ENCODE measurements at regions not wholly inside any gene's neighbourhood (a gene's known extent, or its start where the extent isn't known, plus 50 kb on each side); places are given as distances from the start of the nearest gene placed in this dataset.

DNA sequence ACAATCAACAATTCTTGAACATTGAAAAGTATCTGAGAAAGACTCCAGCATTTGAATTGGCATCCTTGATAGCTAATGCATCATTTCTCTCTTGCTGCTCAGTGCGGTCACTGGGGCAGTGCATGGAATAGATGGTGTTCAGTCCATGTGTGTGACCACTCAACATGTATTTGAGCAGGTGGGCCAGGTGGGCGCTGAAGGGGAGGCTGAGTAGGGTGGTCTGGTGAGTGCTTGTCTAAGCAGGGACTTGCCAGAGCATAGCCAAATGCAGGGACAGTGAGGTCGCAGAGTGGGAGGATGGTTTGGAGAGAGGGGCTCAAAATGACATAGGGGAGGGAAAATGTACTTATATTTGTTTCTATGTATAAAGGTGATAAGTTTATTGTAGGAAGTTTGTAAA, 409.0 kb downstream of the TMEM121 start:
- FAIRE-seq, result no peak
- no peak for ATAC-seq
- no peak overlapping the region for H3K27ac ChIP-seq (ENCODE audit: extremely low read length, insufficient read depth, low read length)
- H3K9ac ChIP-seq (ENCODE audit: insufficient read depth, low read depth, low read length), result no peak overlapping the region
- no peaks in the 10 kb centered on the region for H3K4me1 ChIP-seq (ENCODE audit: insufficient read depth, low read length)
- CTCF ChIA-PET (ENCODE audit: low intra/inter-chr PET ratio, low total read pairs), result no interaction called here
- intact Hi-C loops (cut with micrococcal nuclease; ENCODE audit: unreplicated experiment), result no loop called here
- H3K4me2 ChIP-seq (ENCODE audit: low read depth, low read length), result no peak overlapping the region
- DNase-seq (ENCODE audit: low spot score), result no peak
- H3K79me2 ChIP-seq (ENCODE audit: insufficient read depth, low read length), result no peaks in the 10 kb centered on the region
- H3K9me3 ChIP-seq (ENCODE audit: low read length), result peaks cover 16% of the 10 kb centered on the region; the same call in 1 of the 2 replicates
- no peaks in the 10 kb centered on the region for H4K20me1 ChIP-seq (ENCODE audit: insufficient read depth, low read length)
- H2AFZ ChIP-seq (ENCODE audit: low read length), result no peak overlapping the region
- in situ Hi-C loops (cut with HindIII; ENCODE audit: extremely low pct_ligation_motif_present, low pct_unique_long_range_greater_than_20kb), result no loop called here
- H3K4me3 ChIP-seq (replicated peaks in 1 of 3; ENCODE audit: insufficient read depth in 1 of 3, low read depth in 2 of 3, low read length in 3 of 3), result no peak overlapping the region
- peaks cover 1 to 16% of the 10 kb centered on the region in 2 experiments; a peak in 2 of 5 replicates for H3K27me3 ChIP-seq (ENCODE audit: control insufficient read depth in 1 of 2, insufficient read depth in 2 of 2, low read length in 2 of 2)
- no peaks in the 10 kb centered on the region for H3K36me3 ChIP-seq (replicated peaks in 1 of 2; ENCODE audit: control insufficient read depth in 1 of 2, insufficient read depth in 2 of 2, low read length in 2 of 2)
- WGBS (ENCODE audit: low lambda C conversion rate), result 2% methylated on average over 3 of the region's 3 CpGs
- BruUV-seq (replicated peaks), result no TSS peak
- POLR2A ChIA-PET, result no interaction called here
- TF ChIP-seq KAT8 (CRISPR knock-in tag; IDR thresholded peaks at IDR 0.05), result no peak
- TF ChIP-seq, protein P1, sequence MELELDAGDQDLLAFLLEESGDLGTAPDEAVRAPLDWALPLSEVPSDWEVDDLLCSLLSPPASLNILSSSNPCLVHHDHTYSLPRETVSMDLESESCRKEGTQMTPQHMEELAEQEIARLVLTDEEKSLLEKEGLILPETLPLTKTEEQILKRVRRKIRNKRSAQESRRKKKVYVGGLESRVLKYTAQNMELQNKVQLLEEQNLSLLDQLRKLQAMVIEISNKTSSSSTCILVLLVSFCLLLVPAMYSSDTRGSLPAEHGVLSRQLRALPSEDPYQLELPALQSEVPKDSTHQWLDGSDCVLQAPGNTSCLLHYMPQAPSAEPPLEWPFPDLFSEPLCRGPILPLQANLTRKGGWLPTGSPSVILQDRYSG (CRISPR knock-in tag; IDR thresholded peaks at IDR 0.05), result no peak
- no peak for TF ChIP-seq KLF9 (CRISPR knock-in tag; IDR thresholded peaks at IDR 0.05; ENCODE audit: low read depth)
- no peak for TF ChIP-seq ZMYM2 (CRISPR knock-in tag; IDR thresholded peaks at IDR 0.05)
- TF ChIP-seq NCOA5 (CRISPR knock-in tag; IDR thresholded peaks at IDR 0.05), result no peak
- no peak for TF ChIP-seq KDM2A (CRISPR knock-in tag; IDR thresholded peaks at IDR 0.05; ENCODE audit: borderline replicate concordance, low read depth)
- no peak for TF ChIP-seq ZFP62 (CRISPR knock-in tag; IDR thresholded peaks at IDR 0.05)
- TF ChIP-seq, protein P2, sequence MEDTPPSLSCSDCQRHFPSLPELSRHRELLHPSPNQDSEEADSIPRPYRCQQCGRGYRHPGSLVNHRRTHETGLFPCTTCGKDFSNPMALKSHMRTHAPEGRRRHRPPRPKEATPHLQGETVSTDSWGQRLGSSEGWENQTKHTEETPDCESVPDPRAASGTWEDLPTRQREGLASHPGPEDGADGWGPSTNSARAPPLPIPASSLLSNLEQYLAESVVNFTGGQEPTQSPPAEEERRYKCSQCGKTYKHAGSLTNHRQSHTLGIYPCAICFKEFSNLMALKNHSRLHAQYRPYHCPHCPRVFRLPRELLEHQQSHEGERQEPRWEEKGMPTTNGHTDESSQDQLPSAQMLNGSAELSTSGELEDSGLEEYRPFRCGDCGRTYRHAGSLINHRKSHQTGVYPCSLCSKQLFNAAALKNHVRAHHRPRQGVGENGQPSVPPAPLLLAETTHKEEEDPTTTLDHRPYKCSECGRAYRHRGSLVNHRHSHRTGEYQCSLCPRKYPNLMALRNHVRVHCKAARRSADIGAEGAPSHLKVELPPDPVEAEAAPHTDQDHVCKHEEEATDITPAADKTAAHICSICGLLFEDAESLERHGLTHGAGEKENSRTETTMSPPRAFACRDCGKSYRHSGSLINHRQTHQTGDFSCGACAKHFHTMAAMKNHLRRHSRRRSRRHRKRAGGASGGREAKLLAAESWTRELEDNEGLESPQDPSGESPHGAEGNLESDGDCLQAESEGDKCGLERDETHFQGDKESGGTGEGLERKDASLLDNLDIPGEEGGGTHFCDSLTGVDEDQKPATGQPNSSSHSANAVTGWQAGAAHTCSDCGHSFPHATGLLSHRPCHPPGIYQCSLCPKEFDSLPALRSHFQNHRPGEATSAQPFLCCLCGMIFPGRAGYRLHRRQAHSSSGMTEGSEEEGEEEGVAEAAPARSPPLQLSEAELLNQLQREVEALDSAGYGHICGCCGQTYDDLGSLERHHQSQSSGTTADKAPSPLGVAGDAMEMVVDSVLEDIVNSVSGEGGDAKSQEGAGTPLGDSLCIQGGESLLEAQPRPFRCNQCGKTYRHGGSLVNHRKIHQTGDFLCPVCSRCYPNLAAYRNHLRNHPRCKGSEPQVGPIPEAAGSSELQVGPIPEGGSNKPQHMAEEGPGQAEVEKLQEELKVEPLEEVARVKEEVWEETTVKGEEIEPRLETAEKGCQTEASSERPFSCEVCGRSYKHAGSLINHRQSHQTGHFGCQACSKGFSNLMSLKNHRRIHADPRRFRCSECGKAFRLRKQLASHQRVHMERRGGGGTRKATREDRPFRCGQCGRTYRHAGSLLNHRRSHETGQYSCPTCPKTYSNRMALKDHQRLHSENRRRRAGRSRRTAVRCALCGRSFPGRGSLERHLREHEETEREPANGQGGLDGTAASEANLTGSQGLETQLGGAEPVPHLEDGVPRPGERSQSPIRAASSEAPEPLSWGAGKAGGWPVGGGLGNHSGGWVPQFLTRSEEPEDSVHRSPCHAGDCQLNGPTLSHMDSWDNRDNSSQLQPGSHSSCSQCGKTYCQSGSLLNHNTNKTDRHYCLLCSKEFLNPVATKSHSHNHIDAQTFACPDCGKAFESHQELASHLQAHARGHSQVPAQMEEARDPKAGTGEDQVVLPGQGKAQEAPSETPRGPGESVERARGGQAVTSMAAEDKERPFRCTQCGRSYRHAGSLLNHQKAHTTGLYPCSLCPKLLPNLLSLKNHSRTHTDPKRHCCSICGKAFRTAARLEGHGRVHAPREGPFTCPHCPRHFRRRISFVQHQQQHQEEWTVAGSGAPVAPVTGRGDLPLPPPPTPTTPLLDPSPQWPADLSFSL (CRISPR knock-in tag; IDR thresholded peaks at IDR 0.05), result no peak
- TF ChIP-seq TAF1 (CRISPR knock-in tag; IDR thresholded peaks at IDR 0.05), result no peak
- TF ChIP-seq SMC3 (IDR thresholded peaks at IDR 0.05; ENCODE audit: low read length), result no peak
- TF ChIP-seq POLR2G (IDR thresholded peaks at IDR 0.05; ENCODE audit: low read depth, low read length), result no peak
- TF ChIP-seq HMGA1 (CRISPR knock-in tag; conservative IDR thresholded peaks at IDR 0.05), result no peak
- no peak for TF ChIP-seq ZNF292 (CRISPR knock-in tag; IDR thresholded peaks at IDR 0.05; ENCODE audit: borderline replicate concordance, low read depth)
- no peak for TF ChIP-seq ZFP36L1 (CRISPR knock-in tag; IDR thresholded peaks at IDR 0.05)
- TF ChIP-seq RELA (CRISPR knock-in tag; IDR thresholded peaks at IDR 0.05), result no peak
- TF ChIP-seq AKAP8 (CRISPR knock-in tag; IDR thresholded peaks at IDR 0.05), result no peak
- TF ChIP-seq ZNF619 (CRISPR knock-in tag; IDR thresholded peaks at IDR 0.05), result no peak
- TF ChIP-seq, protein P3, sequence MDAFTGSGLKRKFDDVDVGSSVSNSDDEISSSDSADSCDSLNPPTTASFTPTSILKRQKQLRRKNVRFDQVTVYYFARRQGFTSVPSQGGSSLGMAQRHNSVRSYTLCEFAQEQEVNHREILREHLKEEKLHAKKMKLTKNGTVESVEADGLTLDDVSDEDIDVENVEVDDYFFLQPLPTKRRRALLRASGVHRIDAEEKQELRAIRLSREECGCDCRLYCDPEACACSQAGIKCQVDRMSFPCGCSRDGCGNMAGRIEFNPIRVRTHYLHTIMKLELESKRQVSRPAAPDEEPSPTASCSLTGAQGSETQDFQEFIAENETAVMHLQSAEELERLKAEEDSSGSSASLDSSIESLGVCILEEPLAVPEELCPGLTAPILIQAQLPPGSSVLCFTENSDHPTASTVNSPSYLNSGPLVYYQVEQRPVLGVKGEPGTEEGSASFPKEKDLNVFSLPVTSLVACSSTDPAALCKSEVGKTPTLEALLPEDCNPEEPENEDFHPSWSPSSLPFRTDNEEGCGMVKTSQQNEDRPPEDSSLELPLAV (CRISPR knock-in tag; conservative IDR thresholded peaks at IDR 0.05; ENCODE audit: low read depth), result no peak
- no peak for TF ChIP-seq PHF5A (CRISPR knock-in tag; IDR thresholded peaks at IDR 0.05; ENCODE audit: low read depth, unreplicated experiment)

All from HepG2 (cell line).